GM06990 (cell line): ENCODE measurements at regions not wholly inside any gene's neighbourhood (a gene's known extent, or its start where the extent isn't known, plus 50 kb on each side); places are given as distances from the start of the nearest gene placed in this dataset.

Experiments
- DNase-seq: peaks from one replicate; pipeline ENCODE4 v3.0.0-alpha.2; 2011; ENCODE audit not compliant: insufficient read length; ENCODE audit errors: extremely low read depth
- H3K27me3 ChIP-seq: replicated peaks from 2 replicates; pipeline ENCODE4 v1.6.0; 2011; ENCODE audit warnings: low read length; ENCODE audit not compliant: control insufficient read depth, insufficient read depth
- H3K36me3 ChIP-seq: 2 replicates; pipeline ENCODE4 v1.5.1; 2011; ENCODE audit warnings: low read length; ENCODE audit not compliant: control insufficient read depth, insufficient read depth
- H3K4me3 ChIP-seq: replicated peaks from 2 replicates; pipeline ENCODE4 v1.5.1; 2011; ENCODE audit warnings: low read depth, mild to moderate bottlenecking, control low read depth, low read length
- TF ChIP-seq, protein P1 (sequence below): IDR thresholded peaks from 2 replicates; pipeline ENCODE4 v1.5.1; 2011; ENCODE audit warnings: low read length, control low read depth, mild to moderate bottlenecking, inconsistent platforms; ENCODE audit not compliant: insufficient read depth, poor library complexity, severe bottlenecking

DNA sequence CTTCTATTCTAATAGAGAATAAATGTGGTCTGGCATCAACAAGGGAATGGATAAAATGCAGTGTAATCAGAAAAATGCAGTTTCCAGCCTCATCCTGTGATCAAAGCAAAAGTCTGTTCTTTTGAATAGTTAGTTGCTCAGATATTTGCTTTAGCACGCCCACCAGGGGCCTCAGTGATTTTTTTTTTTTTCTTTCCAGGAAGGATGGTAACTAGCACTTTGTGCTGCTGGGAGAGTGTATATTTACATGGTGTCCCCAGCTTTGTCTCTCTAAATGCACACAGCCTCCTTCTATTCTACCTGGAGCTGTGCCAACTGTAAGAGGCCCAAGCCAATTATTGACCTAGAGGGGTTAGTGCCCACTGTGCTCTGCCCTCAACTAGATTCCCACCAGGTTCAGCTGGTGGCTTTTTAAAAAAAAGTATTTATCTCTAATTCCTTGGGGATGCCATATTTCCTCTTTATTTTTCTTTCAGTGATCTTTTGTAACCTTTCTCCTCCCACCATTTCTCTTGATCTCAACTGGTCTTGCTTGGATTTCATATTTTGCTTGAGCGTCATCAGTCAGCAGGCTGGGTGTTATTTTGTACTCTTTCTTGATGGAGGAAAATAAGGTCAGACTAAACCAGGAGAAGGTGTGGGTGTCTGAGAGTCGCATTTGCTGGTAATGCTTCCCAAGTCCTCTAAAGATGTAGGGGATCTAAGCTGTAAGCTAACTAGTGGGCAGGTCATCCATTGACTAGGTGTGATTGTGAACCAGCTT lies 193.0 kb upstream of the C9orf72 start:
- DNase-seq: no peak
- Histone ChIP-seq H3K36me3 (no peaks in the 10 kb centered on the region), H3K4me3 (no peak overlapping the region), H3K27me3 (no peaks in the 10 kb centered on the region)
- TF ChIP-seq, protein P1, sequence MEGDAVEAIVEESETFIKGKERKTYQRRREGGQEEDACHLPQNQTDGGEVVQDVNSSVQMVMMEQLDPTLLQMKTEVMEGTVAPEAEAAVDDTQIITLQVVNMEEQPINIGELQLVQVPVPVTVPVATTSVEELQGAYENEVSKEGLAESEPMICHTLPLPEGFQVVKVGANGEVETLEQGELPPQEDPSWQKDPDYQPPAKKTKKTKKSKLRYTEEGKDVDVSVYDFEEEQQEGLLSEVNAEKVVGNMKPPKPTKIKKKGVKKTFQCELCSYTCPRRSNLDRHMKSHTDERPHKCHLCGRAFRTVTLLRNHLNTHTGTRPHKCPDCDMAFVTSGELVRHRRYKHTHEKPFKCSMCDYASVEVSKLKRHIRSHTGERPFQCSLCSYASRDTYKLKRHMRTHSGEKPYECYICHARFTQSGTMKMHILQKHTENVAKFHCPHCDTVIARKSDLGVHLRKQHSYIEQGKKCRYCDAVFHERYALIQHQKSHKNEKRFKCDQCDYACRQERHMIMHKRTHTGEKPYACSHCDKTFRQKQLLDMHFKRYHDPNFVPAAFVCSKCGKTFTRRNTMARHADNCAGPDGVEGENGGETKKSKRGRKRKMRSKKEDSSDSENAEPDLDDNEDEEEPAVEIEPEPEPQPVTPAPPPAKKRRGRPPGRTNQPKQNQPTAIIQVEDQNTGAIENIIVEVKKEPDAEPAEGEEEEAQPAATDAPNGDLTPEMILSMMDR: no peak

DNA sequence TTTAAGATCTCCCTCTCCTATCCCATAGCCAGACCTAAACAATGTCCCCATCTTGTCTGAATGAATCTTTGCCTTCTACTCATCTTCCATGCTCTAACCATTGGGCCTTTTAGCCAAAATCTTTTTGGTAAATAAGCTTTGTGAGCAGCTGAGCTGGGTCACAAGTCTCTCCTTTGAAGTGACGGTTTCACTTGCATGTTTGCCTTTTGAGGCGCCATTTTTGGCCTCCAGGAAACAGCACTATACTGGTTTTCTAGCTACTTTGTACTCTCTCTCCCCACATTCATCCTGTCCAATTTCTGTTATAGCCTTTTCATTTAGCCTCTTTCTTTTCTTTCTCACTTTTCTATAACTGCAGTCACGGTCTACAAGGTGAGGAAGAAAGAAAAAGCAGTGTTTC lies 195.5 kb upstream of the C9orf72 start:
- TF ChIP-seq, protein P1: no peak
- no peak for DNase-seq
- no peak overlapping the region for H3K4me3 ChIP-seq
- H3K27me3 ChIP-seq: no peaks in the 10 kb centered on the region
- no peaks in the 10 kb centered on the region for H3K36me3 ChIP-seq

DNA sequence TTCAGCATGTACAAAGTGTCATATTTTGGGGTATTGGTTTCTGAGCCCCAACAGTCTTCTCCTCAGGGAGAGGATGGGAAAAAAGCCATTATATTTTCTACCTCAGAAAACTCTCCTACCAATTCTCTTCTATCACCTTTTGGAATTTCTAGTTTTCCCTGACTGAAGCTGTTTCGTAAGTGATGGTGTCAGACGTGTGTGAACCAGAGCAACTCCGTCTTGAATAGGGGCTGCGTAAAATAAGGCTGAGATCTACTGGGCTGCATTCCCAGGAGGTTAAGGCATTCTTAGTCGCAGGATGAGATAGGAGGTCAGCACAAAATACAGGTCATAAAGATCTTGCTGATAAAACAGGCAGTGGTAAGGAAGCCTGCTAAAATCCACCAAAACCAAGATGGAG lies 197.3 kb upstream of the C9orf72 start:
- Histone ChIP-seq H3K36me3 (no peaks in the 10 kb centered on the region), H3K27me3 (no peaks in the 10 kb centered on the region), H3K4me3 (no peak overlapping the region)
- TF ChIP-seq, protein P1: no peak
- DNase-seq: no peak

DNA sequence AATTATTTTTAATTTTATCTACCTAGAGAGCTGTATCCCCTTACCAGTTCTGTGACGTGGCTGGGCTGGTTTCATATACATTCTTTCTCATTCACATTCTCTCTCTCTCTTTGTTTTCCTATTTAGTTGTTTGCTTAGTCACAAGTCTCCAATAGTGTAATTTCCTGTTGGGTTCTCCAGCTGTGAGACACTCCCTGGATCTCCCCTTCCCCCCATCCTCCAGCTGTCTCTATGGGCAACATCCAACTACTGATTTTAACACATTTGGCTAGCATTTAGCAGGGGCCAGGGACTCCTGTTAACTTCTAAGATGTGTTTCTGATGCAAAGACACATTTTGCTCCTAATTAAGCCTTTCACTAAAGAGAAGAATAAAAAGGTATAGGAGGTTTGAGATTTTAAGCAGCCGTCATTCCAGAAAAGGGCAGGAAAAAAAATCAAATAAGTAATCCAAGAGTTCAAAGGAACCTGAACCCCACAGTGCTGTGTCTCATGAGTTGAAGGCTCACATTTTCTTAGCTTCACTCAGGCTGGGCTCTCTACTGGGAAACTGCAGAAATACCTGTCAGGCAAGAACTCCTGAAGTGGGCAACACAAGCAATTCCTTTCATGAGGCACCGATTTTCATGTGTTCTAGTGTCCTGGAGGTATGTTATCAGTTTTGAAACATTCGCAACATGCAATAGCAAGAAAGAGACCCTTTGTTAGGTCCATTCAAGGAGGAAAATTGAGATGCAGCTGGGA lies 198.7 kb upstream of the C9orf72 start:
- TF ChIP-seq, protein P1: no peak
- DNase-seq: no peak
- no peaks in the 10 kb centered on the region for H3K36me3 ChIP-seq
- H3K27me3 ChIP-seq: no peaks in the 10 kb centered on the region
- H3K4me3 ChIP-seq: no peak overlapping the region

DNA sequence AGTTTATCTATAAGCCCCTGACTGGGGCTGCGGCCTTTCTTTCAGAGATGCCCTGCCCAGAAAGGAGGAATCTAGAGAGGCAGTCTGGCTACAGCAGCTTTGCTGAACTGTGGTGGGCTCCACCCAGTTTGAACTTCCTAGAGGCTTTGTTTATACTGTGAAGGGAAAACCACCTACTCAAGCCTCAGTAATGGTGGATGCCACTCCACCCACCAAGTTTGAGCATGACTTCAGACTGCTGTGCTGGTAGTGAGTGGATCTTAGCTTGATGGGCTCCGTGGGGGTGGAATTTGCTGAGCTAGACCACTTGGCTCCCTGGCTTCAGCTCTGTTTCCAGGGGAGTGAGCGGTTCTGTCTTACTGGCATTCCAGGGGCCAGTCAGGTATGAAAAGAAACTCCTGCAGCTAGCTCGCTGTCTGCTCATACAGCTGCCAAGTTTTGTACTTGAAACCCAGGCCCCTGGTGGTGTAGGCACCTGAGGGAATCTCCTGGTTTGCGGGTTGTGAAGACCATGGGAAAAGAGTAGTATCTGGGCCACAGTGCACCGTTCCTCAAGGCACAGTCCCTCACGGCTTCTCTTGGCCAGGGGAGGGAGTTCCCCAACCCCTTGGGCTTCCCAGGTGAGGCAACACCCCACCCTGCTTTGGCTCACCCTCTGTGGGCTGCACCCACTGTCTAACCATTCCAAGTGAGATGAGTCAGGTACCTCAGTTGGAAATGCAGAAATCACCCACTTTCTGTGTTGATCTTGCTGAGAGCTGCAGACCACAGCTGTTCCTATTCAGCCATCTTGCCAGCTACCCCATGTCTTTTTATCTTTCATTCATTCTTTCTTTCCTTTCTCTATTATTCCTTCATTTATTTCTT lies 211.8 kb upstream of the C9orf72 start:
- Histone ChIP-seq H3K27me3 (no peaks in the 10 kb centered on the region), H3K36me3 (no peaks in the 10 kb centered on the region), H3K4me3 (no peak overlapping the region)
- DNase-seq: no peak
- TF ChIP-seq, protein P1: no peak
